ENCODE measurements at regions not wholly inside any gene's neighbourhood (a gene's known extent, or its start where the extent isn't known, plus 50 kb on each side); places are given as distances from the start of the nearest gene placed in this dataset.

GRCh38 chr2:66790651-66791181 is 355.8 kb downstream of the MEIS1 start:
- DNase-seq (ENCODE audit: low read depth) = no peak
- no peak for TF ChIP-seq CTCF (conservative IDR thresholded peaks at IDR 0.05; ENCODE audit: low read length)
- H3K4me3 ChIP-seq (ENCODE audit: low read length) = no peak overlapping the region

- TF ChIP-seq CTCF (conservative IDR thresholded peaks at IDR 0.05; ENCODE audit: low read length) = no peak
- H3K4me3 ChIP-seq (ENCODE audit: low read length) = no peak overlapping the region
- no peak for DNase-seq (ENCODE audit: low read depth)
Measured at GRCh38 chr2:66794070-66794469, 359.1 kb downstream of the MEIS1 start.

GRCh38 chr2:66794551-66794950 is 359.6 kb downstream of the MEIS1 start:
- no peak for DNase-seq (ENCODE audit: low read depth)
- no peak for TF ChIP-seq CTCF (conservative IDR thresholded peaks at IDR 0.05; ENCODE audit: low read length)
- no peak overlapping the region for H3K4me3 ChIP-seq (ENCODE audit: low read length)

GRCh38 chr2:66802877-66803276 is 368.0 kb downstream of the MEIS1 start:
- TF ChIP-seq CTCF (conservative IDR thresholded peaks at IDR 0.05; ENCODE audit: low read length) = no peak
- no peak overlapping the region for H3K4me3 ChIP-seq (ENCODE audit: low read length)
- no peak for DNase-seq (ENCODE audit: low read depth)

GRCh38 chr2:66803726-66804125 is 368.8 kb downstream of the MEIS1 start:
- peak; percentile 20 for DNase-seq (ENCODE audit: low read depth)
- TF ChIP-seq CTCF (conservative IDR thresholded peaks at IDR 0.05; ENCODE audit: low read length) = no peak
- H3K4me3 ChIP-seq (ENCODE audit: low read length) = no peak overlapping the region

GRCh38 chr2:66805016-66805865 is 370.3 kb downstream of the MEIS1 start:
- no peak overlapping the region for H3K4me3 ChIP-seq (ENCODE audit: low read length)
- DNase-seq (ENCODE audit: low read depth) = no peak
- TF ChIP-seq CTCF (conservative IDR thresholded peaks at IDR 0.05; ENCODE audit: low read length) = no peak

GRCh38 chr2:66805968-66806367 is 371.0 kb downstream of the MEIS1 start:
- TF ChIP-seq CTCF (conservative IDR thresholded peaks at IDR 0.05; ENCODE audit: low read length) = no peak
- no peak overlapping the region for H3K4me3 ChIP-seq (ENCODE audit: low read length)

More at GRCh38 chr2:66805968-66806367, 371.0 kb downstream of the MEIS1 start:
- DNase-seq (ENCODE audit: low read depth) = no peak

All from AG10803 (cell line).